HG02763 (cell line): ENCODE measurements at regions not wholly inside any gene's neighbourhood (a gene's known extent, or its start where the extent isn't known, plus 50 kb on each side); places are given as distances from the start of the nearest gene placed in this dataset.

Experiments
- ATAC-seq: cut with Tn5 transposase; IDR thresholded peaks from one replicate; pipeline ENCODE4 v1.9.1; 2021; ENCODE audit warnings: mild to moderate bottlenecking, moderate library complexity; ENCODE audit not compliant: unreplicated experiment

- ATAC-seq: no peak
These were observed 394.6 kb upstream of the IL12A start for GRCh38 chr3:159593927-159594605.

GRCh38 chr3:159600291-159600690 is 388.3 kb upstream of the IL12A start:
- ATAC-seq: no peak

- no peak for ATAC-seq
These were observed 384.5 kb upstream of the IL12A start for GRCh38 chr3:159604151-159604581.

- no peak for ATAC-seq
These were observed 383.5 kb upstream of the IL12A start for GRCh38 chr3:159605101-159605500.

GRCh38 chr3:159605776-159606175 is 382.9 kb upstream of the IL12A start:
- ATAC-seq: no peak

- no peak for ATAC-seq
These were observed 380.8 kb upstream of the IL12A start for GRCh38 chr3:159607856-159608255.

GRCh38 chr3:159608311-159608710 is 380.3 kb upstream of the IL12A start:
- ATAC-seq: no peak

GRCh38 chr3:159609625-159610024 is 379.0 kb upstream of the IL12A start:
- no peak for ATAC-seq

- ATAC-seq: no peak
These were observed 372.3 kb upstream of the IL12A start for GRCh38 chr3:159616234-159616825.

- no peak for ATAC-seq
These were observed 369.2 kb upstream of the IL12A start for GRCh38 chr3:159619341-159619885.

- ATAC-seq: no peak
These were observed 368.4 kb upstream of the IL12A start for GRCh38 chr3:159620281-159620680.

- no peak for ATAC-seq
These were observed 367.8 kb upstream of the IL12A start for GRCh38 chr3:159620873-159621272.

- no peak for ATAC-seq
These were observed 364.0 kb upstream of the IL12A start for GRCh38 chr3:159624616-159625015.

GRCh38 chr3:159625594-159625993 is 363.0 kb upstream of the IL12A start:
- ATAC-seq: no peak

- no peak for ATAC-seq
These were observed 362.0 kb upstream of the IL12A start for GRCh38 chr3:159626598-159626997.

- ATAC-seq: no peak
These were observed 361.4 kb upstream of the IL12A start for GRCh38 chr3:159627229-159627628.

- no peak for ATAC-seq
These were observed 361.0 kb upstream of the IL12A start for GRCh38 chr3:159627634-159628033.

- ATAC-seq: no peak
These were observed 359.1 kb upstream of the IL12A start for GRCh38 chr3:159629329-159630084.

- no peak for ATAC-seq
These were observed 357.4 kb upstream of the IL12A start for GRCh38 chr3:159631226-159631625.

GRCh38 chr3:159632128-159632527 is 356.5 kb upstream of the IL12A start:
- ATAC-seq: no peak

GRCh38 chr3:159632851-159633250 is 355.8 kb upstream of the IL12A start:
- ATAC-seq: no peak

- ATAC-seq: no peak
These were observed 354.2 kb upstream of the IL12A start for GRCh38 chr3:159634483-159634882.
